ENCODE measurements at regions not wholly inside any gene's neighbourhood (a gene's known extent, or its start where the extent isn't known, plus 50 kb on each side); places are given as distances from the start of the nearest gene placed in this dataset.

DNA sequence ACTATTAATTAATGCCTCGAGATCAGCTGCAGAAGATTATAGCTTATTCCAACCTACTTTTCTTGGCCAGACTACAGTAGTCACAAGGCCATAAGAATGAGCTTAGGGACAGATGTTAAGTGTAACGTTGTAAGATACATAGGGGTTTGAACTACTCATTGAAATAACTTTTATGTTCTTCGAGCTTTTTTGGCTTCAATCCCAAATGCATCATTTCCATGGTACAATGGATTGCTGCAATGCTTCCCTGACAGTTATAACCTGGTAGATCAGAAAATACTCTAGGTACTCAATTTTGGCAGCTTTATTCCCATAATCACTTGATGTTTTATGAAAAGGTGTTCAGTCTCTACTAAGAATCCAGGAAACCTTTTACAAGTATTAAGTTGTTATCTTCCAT lies 2216.7 kb upstream of the PCDH20 start:
- no peak overlapping the region for H2BK12ac ChIP-seq (ENCODE audit: insufficient read length, low read depth, low read length)
- H3K27me3 ChIP-seq (ENCODE audit: insufficient read depth, low read length) = no peaks in the 10 kb centered on the region
- H3K79me2 ChIP-seq (ENCODE audit: insufficient read depth, low read length) = no peaks in the 10 kb centered on the region
- no peaks in the 10 kb centered on the region for H3K23me2 ChIP-seq (ENCODE audit: insufficient read length, low read depth, low read length, poor library complexity, severe bottlenecking)
- no peak overlapping the region for H2BK15ac ChIP-seq (ENCODE audit: low read depth, low read length)
- no peak overlapping the region for H3K4ac ChIP-seq (ENCODE audit: low read depth, low read length)
- H3K18ac ChIP-seq (ENCODE audit: insufficient read length, low read depth, low read length) = no peak overlapping the region
- no peak overlapping the region for H2AFZ ChIP-seq (ENCODE audit: low read length)
- no CpG with 5 or more reads among the region's 3 CpGs for WGBS (ENCODE audit: extremely low coverage, insufficient read length, low lambda C conversion rate)
- no peaks in the 10 kb centered on the region for H3K4me1 ChIP-seq (ENCODE audit: insufficient read depth, low read length)
- no peak overlapping the region for H2BK120ac ChIP-seq (ENCODE audit: low read depth, low read length, poor library complexity, severe bottlenecking)
- no peaks in the 10 kb centered on the region for H3K27me3 Mint-ChIP-seq (ENCODE audit: low read depth)
- H3K9me3 Mint-ChIP-seq = no peaks in the 10 kb centered on the region
- H3K23ac ChIP-seq (ENCODE audit: insufficient read length, low read depth, low read length) = no peak overlapping the region
- no peak overlapping the region for H4K5ac ChIP-seq (ENCODE audit: insufficient read length, low read depth, low read length)
- H3K56ac ChIP-seq (ENCODE audit: insufficient read length, low read depth, low read length) = no peak overlapping the region
- peaks cover 0 to 3% of the 10 kb centered on the region in 2 experiments; a peak in 1 of 4 replicates for H3K4me1 Mint-ChIP-seq
- no peak overlapping the region for H3K4me2 ChIP-seq (ENCODE audit: insufficient read depth, insufficient read length, low read length)
- no peak overlapping the region for H2BK5ac ChIP-seq (ENCODE audit: insufficient read length, low read length)
- no peak overlapping the region for H4K91ac ChIP-seq (ENCODE audit: insufficient read length, low read depth, low read length)
- no peak overlapping the region for H3K27ac ChIP-seq (ENCODE audit: insufficient read length, low read depth, low read length)
- DNase-seq = no peak
- H3K4me3 Mint-ChIP-seq = no peak overlapping the region
- H3T11ph ChIP-seq (ENCODE audit: low read length) = no peak overlapping the region
- TF ChIP-seq, protein P1, sequence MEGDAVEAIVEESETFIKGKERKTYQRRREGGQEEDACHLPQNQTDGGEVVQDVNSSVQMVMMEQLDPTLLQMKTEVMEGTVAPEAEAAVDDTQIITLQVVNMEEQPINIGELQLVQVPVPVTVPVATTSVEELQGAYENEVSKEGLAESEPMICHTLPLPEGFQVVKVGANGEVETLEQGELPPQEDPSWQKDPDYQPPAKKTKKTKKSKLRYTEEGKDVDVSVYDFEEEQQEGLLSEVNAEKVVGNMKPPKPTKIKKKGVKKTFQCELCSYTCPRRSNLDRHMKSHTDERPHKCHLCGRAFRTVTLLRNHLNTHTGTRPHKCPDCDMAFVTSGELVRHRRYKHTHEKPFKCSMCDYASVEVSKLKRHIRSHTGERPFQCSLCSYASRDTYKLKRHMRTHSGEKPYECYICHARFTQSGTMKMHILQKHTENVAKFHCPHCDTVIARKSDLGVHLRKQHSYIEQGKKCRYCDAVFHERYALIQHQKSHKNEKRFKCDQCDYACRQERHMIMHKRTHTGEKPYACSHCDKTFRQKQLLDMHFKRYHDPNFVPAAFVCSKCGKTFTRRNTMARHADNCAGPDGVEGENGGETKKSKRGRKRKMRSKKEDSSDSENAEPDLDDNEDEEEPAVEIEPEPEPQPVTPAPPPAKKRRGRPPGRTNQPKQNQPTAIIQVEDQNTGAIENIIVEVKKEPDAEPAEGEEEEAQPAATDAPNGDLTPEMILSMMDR (conservative IDR thresholded peaks at IDR 0.05) = no peak
- H2AK5ac ChIP-seq (ENCODE audit: insufficient read length, low read length) = no peak overlapping the region
- H4K8ac ChIP-seq (replicated peaks; ENCODE audit: insufficient read length, low read depth, low read length) = no peak overlapping the region
- H3K27ac Mint-ChIP-seq = no peak overlapping the region
- no peaks in the 10 kb centered on the region for H4K20me1 ChIP-seq (ENCODE audit: control insufficient read depth, insufficient read depth, insufficient read length)
- no peak overlapping the region for H3K14ac ChIP-seq (ENCODE audit: insufficient read depth, low read length)
- H2BK20ac ChIP-seq (ENCODE audit: low read depth, low read length, poor library complexity, severe bottlenecking) = no peak overlapping the region
- no peaks in the 10 kb centered on the region for H3K9me3 ChIP-seq (ENCODE audit: control insufficient read depth, low read depth, low read length)
- no peaks in the 10 kb centered on the region for H3K79me1 ChIP-seq (ENCODE audit: insufficient read depth, low read depth, low read length, poor library complexity, severe bottlenecking)
- no peak overlapping the region for H3K9ac ChIP-seq (ENCODE audit: extremely low read depth, insufficient read length, low read length)
- H3K36me3 Mint-ChIP-seq (ENCODE audit: insufficient read depth in 1 of 3, low read depth in 3 of 3) = no peaks in the 10 kb centered on the region
